ES-I3 (cell line): ENCODE measurements at regions not wholly inside any gene's neighbourhood (a gene's known extent, or its start where the extent isn't known, plus 50 kb on each side); places are given as distances from the start of the nearest gene placed in this dataset.
"Not testable (repeated sequence)": the region's sequence is repeated elsewhere in the genome, so short reads cannot be mapped to it uniquely, and the experiment has no call there.

Source experiments
- H3K36me3 ChIP-seq: 2 replicates; pipeline ENCODE4 v1.6.1; 2013; ENCODE audit warnings: mild to moderate bottlenecking, low read length, control low read depth, moderate library complexity; ENCODE audit not compliant: insufficient read depth
- H3K4me1 ChIP-seq: 2 replicates; pipeline ENCODE4 v1.6.1; 2013; ENCODE audit warnings: mild to moderate bottlenecking, control low read depth, low read length; ENCODE audit not compliant: insufficient read depth
- H3K9ac ChIP-seq: 2 replicates; pipeline ENCODE4 v1.6.1; 2013; ENCODE audit warnings: low read depth, mild to moderate bottlenecking, low read length, moderate library complexity
- H3K9me3 ChIP-seq: 2 replicates; pipeline ENCODE4 v1.6.1; 2013; ENCODE audit warnings: mild to moderate bottlenecking, low read length, moderate library complexity; ENCODE audit not compliant: control insufficient read depth, insufficient read depth

GRCh38 chr5:158203261-158203660, 344.3 kb upstream of the CLINT1 start:
- no peaks in the 10 kb centered on the region for H3K9me3 ChIP-seq
- no peaks in the 10 kb centered on the region for H3K4me1 ChIP-seq
- no peak overlapping the region for H3K9ac ChIP-seq
- no peaks in the 10 kb centered on the region for H3K36me3 ChIP-seq

DNA sequence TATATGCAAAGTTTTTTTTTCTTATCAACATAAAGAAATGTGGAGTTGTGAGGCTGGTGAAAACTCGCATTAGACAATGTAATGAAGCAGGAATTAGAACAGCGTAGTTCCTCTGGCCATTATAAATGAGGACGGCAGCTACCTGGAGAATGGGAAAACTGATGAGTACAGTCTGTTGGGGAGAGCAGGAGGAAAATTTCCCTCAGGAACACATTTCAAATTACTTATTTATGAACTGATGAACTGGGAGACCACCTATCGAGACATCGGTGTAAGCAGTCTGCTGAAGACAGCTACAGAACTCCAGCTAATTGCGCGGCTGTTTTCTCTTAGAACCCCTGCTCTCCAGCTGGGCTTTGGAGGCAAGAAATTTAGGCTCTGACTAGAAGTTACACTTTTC, 343.9 kb upstream of the CLINT1 start:
- no peaks in the 10 kb centered on the region for H3K4me1 ChIP-seq
- no peaks in the 10 kb centered on the region for H3K9me3 ChIP-seq
- no peaks in the 10 kb centered on the region for H3K36me3 ChIP-seq
- no peak overlapping the region for H3K9ac ChIP-seq

DNA sequence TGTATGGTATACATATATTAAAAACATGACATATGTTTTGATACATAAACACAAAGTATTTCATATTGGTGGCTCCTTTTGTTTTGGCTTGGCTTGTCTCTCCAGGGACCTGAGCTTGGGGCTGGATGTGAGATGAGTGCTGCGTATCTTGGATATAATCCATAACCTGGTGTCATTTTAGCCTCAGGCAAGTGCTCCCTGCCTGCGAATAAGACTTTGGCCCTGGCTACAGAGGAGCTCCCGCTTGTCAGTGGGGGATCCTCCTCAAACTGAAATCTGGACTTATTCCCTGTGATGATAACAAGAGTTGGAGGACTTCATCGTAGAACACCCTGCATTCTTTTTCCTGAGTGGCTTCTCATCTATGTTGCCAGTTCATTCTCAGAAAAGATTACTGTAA, 341.7 kb upstream of the CLINT1 start:
- no peak overlapping the region for H3K9ac ChIP-seq
- H3K4me1 ChIP-seq = no peaks in the 10 kb centered on the region
- H3K36me3 ChIP-seq = no peaks in the 10 kb centered on the region
- H3K9me3 ChIP-seq = no peaks in the 10 kb centered on the region

- Histone ChIP-seq H3K9ac (no peak overlapping the region), H3K4me1 (no peaks in the 10 kb centered on the region), H3K9me3 (no peaks in the 10 kb centered on the region), H3K36me3 (no peaks in the 10 kb centered on the region)
Measured at GRCh38 chr5:158198636-158199035, 339.7 kb upstream of the CLINT1 start.

DNA sequence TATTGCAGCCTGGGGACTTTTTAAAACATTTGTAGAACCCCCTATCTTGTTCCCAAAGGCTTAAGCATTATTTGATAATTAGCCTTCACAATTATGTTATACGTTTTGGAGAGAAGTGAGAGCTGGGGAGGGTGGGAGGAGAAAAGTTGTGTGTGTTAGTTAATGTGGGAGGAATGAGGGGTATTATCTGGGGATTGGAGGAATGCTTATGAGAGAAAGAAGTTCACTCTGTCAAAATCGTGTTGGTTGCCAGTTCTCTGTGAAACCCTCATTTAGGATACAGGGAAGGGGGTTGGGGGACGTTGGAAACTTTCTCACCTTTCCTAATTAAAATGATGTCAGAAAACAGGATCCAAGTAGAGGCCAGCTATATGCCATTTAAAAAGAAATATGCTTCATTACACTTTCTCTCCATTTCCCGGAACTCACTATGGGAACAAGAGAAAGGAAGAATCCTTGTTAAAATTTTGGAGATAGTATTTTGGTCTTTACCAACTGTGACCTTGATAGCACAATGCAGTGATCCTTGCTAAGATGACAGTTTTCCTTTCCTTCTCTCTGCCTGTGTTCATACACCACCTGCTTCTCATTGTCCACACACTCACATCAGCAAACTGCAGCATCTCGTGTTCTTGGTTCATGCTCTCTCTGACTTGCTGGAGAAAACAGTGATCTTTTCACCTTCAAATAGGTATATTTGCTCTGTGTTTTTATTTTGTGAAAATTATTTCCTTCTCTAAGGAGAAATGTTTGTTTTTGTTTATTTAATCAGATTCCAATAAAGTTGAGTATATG, 336.7 kb upstream of the CLINT1 start:
- H3K4me1 ChIP-seq = no peaks in the 10 kb centered on the region

DNA sequence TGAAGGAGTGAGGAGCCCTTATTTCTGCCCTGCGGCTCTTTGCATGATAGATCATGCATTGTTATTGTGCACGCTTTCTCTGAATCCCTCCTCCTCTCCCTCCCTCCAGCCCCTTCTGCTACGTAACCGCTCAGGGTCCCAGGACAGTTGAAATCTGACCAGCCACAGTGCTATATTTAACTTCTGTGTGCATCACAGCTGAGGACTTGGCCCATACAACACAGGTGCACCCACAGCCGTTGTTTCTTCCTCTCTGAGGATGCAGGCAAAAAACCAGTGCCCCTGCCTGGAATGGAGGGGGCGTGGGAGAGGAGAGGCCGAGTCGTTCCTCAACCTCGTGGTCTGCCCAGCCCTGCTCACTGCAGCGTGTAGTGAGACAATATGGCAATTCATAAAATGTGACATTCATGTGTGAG, 335.6 kb upstream of the CLINT1 start:
- Histone ChIP-seq H3K9me3 (peaks cover 3% of the 10 kb centered on the region), H3K36me3 (no peaks in the 10 kb centered on the region), H3K4me1 (no peaks in the 10 kb centered on the region), H3K9ac (no peak overlapping the region)

More for the DNA sequence above, 336.7 kb upstream of the CLINT1 start:
- Histone ChIP-seq H3K9ac (no peak overlapping the region), H3K36me3 (no peaks in the 10 kb centered on the region), H3K9me3 (peaks cover 3% of the 10 kb centered on the region)

DNA sequence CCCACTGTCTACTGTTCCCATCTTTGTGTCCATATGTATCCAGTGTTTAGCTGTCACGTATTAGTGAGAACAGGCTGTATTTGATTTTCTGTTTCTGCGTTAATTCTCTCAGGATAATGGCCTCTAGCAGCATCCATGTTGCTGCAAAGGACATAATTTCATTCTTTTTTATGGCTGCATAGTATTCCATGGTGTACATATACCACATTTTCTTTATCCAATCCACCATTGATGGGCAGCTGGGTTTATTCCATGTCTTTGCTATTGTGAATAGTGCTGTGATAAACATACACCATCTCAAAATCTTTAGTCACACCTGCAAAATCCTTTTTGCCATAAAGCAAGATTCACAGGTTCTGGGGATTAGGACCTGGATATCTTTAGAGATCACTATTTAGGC, 334.4 kb upstream of the CLINT1 start:
- H3K36me3 ChIP-seq, H3K9ac ChIP-seq, H3K9me3 ChIP-seq, H3K4me1 ChIP-seq: not testable (repeated sequence)

DNA sequence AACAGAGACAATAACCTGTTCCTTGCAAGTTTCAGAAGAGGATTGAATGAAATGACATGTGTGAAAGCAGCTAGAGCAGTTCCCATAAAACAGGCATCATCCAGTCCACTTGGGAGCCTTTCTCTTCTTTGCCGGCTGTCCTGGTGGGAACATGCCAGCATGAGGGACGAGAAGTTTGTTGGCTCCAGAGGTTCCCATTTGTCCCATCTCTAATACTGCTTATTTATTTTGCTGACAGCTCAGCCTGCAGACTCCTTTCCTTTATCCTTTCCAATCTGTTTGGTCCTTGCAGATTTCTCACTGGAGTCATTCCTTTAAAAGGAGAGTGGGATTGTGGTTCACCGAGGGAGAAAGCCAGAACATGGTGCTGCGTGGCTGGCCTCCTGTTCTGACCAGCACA, 321.5 kb upstream of the CLINT1 start:
- Histone ChIP-seq H3K36me3 (no peaks in the 10 kb centered on the region), H3K9ac (no peak overlapping the region), H3K4me1 (peaks cover 2% of the 10 kb centered on the region)

DNA sequence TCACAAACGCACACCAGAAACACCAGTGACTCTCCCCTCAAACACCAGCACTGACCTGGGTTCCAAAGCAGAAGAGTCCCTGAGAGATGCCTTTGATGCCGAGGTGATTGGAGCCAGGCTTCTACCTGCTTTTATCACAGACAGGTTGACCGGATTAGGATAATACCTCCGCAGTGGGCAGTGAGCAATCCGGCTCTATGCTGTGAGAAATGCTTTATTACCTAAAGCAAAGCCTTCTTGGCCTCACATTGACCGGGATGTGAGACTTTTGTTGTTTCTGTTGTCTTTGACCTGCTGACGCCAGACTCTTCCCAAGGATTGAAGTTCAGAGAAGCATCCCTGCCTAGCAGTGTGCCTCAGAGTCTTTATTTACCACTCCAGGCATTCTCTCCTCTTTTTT, 320.3 kb upstream of the CLINT1 start:
- Histone ChIP-seq H3K9ac (no peak overlapping the region), H3K4me1 (peaks cover 6% of the 10 kb centered on the region), H3K9me3 (no peaks in the 10 kb centered on the region; the same call in 1 of the 2 replicates), H3K36me3 (no peaks in the 10 kb centered on the region)

More for the DNA sequence above, 321.5 kb upstream of the CLINT1 start:
- H3K9me3 ChIP-seq = no peaks in the 10 kb centered on the region; the same call in 1 of the 2 replicates

DNA sequence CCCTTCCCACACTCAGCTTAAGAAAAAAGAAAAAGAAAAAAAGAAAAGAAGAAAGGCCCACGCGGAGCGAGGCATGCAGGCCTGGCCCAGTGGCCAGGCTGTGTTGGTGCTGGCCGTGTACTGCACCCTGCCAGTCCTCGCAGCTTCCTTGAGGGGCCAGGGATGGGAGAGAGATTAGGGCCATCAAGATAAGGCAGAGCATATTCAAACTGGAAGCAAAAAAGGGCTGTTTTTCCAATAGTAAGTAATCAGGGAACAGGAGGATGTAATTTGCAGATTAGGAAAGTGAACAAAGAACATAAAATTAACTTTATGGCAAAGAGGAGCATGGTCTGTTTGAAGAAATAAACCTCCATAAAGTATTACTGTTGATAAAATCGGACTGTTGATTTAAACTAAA, 319.6 kb upstream of the CLINT1 start:
- Histone ChIP-seq H3K9me3 (no peaks in the 10 kb centered on the region; the same call in 1 of the 2 replicates), H3K36me3 (no peaks in the 10 kb centered on the region), H3K4me1 (peaks cover 6% of the 10 kb centered on the region), H3K9ac (no peak overlapping the region)

DNA sequence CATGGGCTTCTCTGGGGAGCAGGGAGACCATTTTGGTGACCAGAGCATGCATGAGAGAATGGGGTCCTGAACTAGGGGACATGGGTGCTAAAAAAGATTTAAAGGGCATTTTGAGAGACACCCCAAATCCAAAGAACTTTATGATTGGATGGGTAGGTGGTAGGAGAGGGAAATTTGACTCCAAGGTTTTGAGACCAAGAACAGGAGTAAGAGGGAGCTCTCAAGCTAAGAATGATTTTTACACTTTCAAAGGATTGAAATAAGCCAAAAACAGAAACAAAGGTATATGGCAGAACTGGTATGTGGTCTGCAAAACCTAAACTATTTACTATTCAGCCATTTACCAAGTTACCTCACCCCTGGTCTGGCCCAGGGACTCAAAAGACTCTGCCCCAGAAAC, 318.2 kb upstream of the CLINT1 start:
- Histone ChIP-seq H3K9me3 (no peaks in the 10 kb centered on the region; the same call in 1 of the 2 replicates), H3K4me1 (peaks cover 6% of the 10 kb centered on the region), H3K9ac (no peak overlapping the region), H3K36me3 (no peaks in the 10 kb centered on the region)

- no peaks in the 10 kb centered on the region for H3K9me3 ChIP-seq
- H3K4me1 ChIP-seq = peaks cover 6% of the 10 kb centered on the region
- no peak overlapping the region for H3K9ac ChIP-seq
- H3K36me3 ChIP-seq = no peaks in the 10 kb centered on the region
Measured at GRCh38 chr5:158175934-158176481, 317.1 kb upstream of the CLINT1 start.

GRCh38 chr5:158174918-158175851, 316.2 kb upstream of the CLINT1 start:
- H3K4me1 ChIP-seq = peaks cover 6% of the 10 kb centered on the region

GRCh38 chr5:158174026-158174425, 315.1 kb upstream of the CLINT1 start:
- no peaks in the 10 kb centered on the region for H3K36me3 ChIP-seq
- H3K9ac ChIP-seq = no peak overlapping the region
- H3K9me3 ChIP-seq = no peaks in the 10 kb centered on the region
- peaks cover 6% of the 10 kb centered on the region for H3K4me1 ChIP-seq

More at GRCh38 chr5:158174918-158175851, 316.2 kb upstream of the CLINT1 start:
- no peak overlapping the region for H3K9ac ChIP-seq
- no peaks in the 10 kb centered on the region for H3K9me3 ChIP-seq
- no peaks in the 10 kb centered on the region for H3K36me3 ChIP-seq
